GM12865 (cell line): ENCODE measurements at regions not wholly inside any gene's neighbourhood (a gene's known extent, or its start where the extent isn't known, plus 50 kb on each side); places are given as distances from the start of the nearest gene placed in this dataset.
"Not testable (repeated sequence)": the region's sequence is repeated elsewhere in the genome, so short reads cannot be mapped to it uniquely, and the experiment has no call there.

ENCODE experiments used
- DNase-seq: peaks from one replicate; pipeline ENCODE4 v3.0.0; 2010; ENCODE audit warnings: low read depth
- H3K4me3 ChIP-seq: 2 replicates; pipeline ENCODE4 v1.5.1; 2011; ENCODE audit warnings: mild to moderate bottlenecking, low read depth, low read length, control low read depth
- TF ChIP-seq, protein P1 (sequence below): IDR thresholded peaks from 2 replicates; pipeline ENCODE4 v1.5.1; 2011; ENCODE audit warnings: low read length, control low read depth, low read depth, inconsistent platforms; ENCODE audit not compliant: insufficient read depth; ENCODE audit errors: missing control alignments

DNA sequence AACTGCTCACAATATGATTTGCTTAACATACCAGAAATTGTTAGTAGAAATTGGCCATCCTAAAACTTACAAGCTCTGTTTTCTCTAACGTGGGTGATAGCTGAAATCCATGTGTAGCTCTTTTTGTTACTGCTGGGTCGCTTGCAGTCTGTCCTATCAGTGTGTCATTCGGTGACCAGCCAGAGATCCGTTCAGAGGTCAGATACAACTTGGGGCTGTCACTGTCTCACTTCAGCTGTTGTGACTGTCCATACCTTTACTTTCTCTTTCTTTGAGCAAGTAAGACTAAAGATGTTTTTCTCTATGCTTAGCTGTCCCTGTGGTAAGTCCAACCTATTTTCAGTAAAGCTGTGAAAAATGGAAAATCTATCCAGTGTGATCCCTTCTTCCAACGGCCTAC is 282.9 kb upstream of the KCNH7 start:
- no peak overlapping the region for H3K4me3 ChIP-seq
- DNase-seq, result peak; percentile 2
- TF ChIP-seq, protein P1, sequence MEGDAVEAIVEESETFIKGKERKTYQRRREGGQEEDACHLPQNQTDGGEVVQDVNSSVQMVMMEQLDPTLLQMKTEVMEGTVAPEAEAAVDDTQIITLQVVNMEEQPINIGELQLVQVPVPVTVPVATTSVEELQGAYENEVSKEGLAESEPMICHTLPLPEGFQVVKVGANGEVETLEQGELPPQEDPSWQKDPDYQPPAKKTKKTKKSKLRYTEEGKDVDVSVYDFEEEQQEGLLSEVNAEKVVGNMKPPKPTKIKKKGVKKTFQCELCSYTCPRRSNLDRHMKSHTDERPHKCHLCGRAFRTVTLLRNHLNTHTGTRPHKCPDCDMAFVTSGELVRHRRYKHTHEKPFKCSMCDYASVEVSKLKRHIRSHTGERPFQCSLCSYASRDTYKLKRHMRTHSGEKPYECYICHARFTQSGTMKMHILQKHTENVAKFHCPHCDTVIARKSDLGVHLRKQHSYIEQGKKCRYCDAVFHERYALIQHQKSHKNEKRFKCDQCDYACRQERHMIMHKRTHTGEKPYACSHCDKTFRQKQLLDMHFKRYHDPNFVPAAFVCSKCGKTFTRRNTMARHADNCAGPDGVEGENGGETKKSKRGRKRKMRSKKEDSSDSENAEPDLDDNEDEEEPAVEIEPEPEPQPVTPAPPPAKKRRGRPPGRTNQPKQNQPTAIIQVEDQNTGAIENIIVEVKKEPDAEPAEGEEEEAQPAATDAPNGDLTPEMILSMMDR, result no peak

DNA sequence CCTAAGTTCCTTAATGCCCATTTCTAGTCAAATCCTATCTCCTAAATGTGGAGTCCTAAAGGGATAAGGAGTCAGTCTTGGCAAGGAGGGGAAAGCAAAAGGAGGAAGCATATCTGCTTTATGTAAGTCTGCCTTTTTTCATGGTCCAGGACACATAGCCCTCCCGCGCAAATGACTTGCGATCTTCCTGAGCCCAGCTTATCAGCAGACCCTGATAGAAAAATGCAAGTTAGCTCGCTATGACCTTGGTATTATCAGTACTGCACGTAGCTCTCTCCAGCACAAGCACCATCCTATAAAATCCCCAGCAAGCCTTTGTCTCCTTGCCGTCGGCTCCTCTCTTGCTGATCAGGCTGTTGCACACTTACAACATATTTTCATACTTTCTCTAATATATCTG is 281.4 kb upstream of the KCNH7 start:
- no peak for DNase-seq
- no peak overlapping the region for H3K4me3 ChIP-seq
- TF ChIP-seq, protein P1, result no peak

DNA sequence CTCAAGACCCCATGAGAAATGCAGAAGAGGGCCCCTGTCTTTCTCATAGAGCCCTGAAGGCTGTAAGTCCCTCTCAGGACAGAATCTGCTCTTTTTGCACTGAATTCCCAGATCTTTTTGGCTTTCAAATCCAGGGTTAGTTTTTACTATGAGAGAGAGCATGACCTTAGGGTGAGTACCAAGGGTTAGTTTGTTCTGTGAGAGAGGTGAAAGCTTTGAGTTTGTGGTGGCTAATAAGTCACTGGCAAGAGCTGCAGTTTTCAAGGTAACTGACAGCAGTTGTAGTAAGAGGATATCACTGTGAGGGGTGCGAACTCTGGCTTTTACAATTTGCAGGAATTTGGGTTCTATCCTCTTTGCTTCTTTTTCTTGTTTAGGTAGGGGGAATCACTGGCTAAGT is 248.4 kb upstream of the KCNH7 start:
- TF ChIP-seq, protein P1, result no peak
- no peak overlapping the region for H3K4me3 ChIP-seq
- DNase-seq, result no peak

DNA sequence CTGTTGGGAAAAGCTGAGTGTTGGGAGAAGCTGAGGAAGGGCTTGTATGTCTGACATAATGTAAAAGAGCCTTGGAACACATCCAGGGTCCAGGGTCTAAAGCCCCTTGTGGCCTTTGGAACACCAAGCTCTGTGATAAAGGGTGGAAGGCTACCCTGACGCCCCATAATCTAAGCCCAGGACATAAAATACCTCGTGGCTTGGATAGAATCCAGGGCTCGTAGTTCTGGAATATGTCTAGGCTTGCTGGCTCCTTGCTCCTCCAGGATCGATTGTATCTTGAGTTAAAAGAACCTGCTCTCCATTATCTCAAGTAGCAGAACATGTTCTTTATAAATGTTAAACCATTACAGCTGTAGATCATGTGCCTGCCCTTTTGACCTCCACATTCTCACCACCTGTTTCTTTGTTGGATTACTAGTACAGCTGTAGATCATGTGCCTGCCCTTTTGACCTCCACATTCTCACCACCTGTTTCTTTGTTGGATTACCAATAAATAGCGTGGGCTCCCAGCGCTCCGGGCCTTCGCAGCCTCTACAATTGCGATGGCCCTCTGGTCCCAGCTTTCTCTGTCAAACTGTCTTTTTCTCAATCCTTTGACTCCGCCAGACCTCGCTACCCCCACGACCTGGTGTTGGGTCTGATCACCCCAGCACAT is 246.9 kb upstream of the KCNH7 start:
- H3K4me3 ChIP-seq, DNase-seq: not testable (repeated sequence)

DNA sequence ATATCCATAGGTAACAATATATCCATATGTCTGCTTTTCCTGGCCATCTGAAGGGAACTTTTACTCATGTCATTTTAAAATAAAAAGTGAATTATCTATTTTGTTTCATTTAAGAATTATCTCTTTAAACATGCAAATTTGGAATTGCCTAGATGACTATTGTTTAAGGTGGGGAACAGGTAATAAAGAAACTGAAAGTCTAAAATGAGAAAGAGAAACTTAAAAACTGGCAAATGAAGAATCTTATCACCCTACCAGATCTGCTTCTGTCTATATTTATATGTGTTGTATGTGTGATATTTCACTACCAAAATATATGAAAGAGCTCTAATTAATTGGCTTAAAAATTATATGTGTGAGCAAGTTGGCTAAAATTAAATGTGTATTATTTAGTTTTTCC is 243.2 kb upstream of the KCNH7 start:
- no peak overlapping the region for H3K4me3 ChIP-seq
- no peak for DNase-seq
- TF ChIP-seq, protein P1, result no peak

GRCh38 chr2:163077241-163077640 is 238.7 kb upstream of the KCNH7 start:
- no peak for DNase-seq
- TF ChIP-seq, protein P1, result no peak
- H3K4me3 ChIP-seq, result no peak overlapping the region

DNA sequence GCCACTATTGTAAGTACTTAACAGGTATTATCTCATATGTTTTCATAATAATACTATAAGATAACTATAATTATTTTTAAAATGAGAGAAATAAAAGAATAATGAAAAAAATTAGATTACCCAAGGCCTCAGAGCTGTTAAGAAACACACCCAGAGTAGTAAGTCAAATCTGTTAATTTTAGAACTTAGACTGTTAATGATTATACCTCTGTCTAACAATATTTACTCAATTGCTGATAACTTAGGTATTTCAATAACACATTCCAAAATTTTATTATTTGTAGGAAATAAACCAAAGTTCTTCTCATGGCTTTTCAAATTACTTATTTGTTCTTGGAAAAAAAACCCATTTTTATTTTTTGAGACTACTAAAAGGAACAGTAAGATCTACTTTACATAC is 227.5 kb upstream of the KCNH7 start:
- no peak for DNase-seq
- no peak overlapping the region for H3K4me3 ChIP-seq

More for the DNA sequence above, 227.5 kb upstream of the KCNH7 start:
- TF ChIP-seq, protein P1, result no peak
